EL (cell line): ENCODE measurements at regions not wholly inside any gene's neighbourhood (a gene's known extent, or its start where the extent isn't known, plus 50 kb on each side); places are given as distances from the start of the nearest gene placed in this dataset.

Experiments
- DNase-seq: peaks from one replicate; pipeline ENCODE4 v3.0.0-alpha.2; 2016

- no peak for DNase-seq
These were observed 139.8 kb downstream of the KIF26A start for GRCh38 chr14:104278214-104278534.

GRCh38 chr14:104280085-104280901 is 141.9 kb downstream of the KIF26A start:
- DNase-seq = no peak

- DNase-seq = no peak
These were observed 142.7 kb downstream of the KIF26A start for GRCh38 chr14:104280902-104281767.

- DNase-seq = no peak
These were observed 143.4 kb downstream of the KIF26A start for GRCh38 chr14:104281768-104282301.

- DNase-seq = no peak
These were observed 144.2 kb downstream of the KIF26A start for GRCh38 chr14:104282332-104283196.

GRCh38 chr14:104283197-104284106 is 145.1 kb downstream of the KIF26A start:
- DNase-seq = no peak

GRCh38 chr14:104284107-104284592 is 145.8 kb downstream of the KIF26A start:
- DNase-seq = no peak

- no peak for DNase-seq
These were observed 146.5 kb downstream of the KIF26A start for GRCh38 chr14:104284636-104285507.

- no peak for DNase-seq
These were observed 147.1 kb downstream of the KIF26A start for GRCh38 chr14:104285508-104285840.

GRCh38 chr14:104286086-104286485 is 147.7 kb downstream of the KIF26A start:
- no peak for DNase-seq

- DNase-seq = no peak
These were observed 148.1 kb downstream of the KIF26A start for GRCh38 chr14:104286496-104286895.

GRCh38 chr14:104287301-104288009 is 149.1 kb downstream of the KIF26A start:
- no peak for DNase-seq

GRCh38 chr14:104288272-104288671 is 149.9 kb downstream of the KIF26A start:
- no peak for DNase-seq

GRCh38 chr14:104289507-104289906 is 151.1 kb downstream of the KIF26A start:
- DNase-seq = no peak

- no peak for DNase-seq
These were observed 151.8 kb downstream of the KIF26A start for GRCh38 chr14:104290058-104290667.

- DNase-seq = no peak
These were observed 152.4 kb downstream of the KIF26A start for GRCh38 chr14:104290756-104291122.

GRCh38 chr14:104291123-104292000 is 153.0 kb downstream of the KIF26A start:
- no peak for DNase-seq
